GM23338 (cell line): ENCODE measurements at regions not wholly inside any gene's neighbourhood (a gene's known extent, or its start where the extent isn't known, plus 50 kb on each side); places are given as distances from the start of the nearest gene placed in this dataset.

Experiments used
- ATAC-seq: fragments of 200-7000 bp; cut with Tn5 transposase; 3 replicates; pipeline ENCODE4 v1.9.1; 2020
- DNase-seq: peaks from one replicate; pipeline ENCODE4 v3.0.0-alpha.2; 2015; ENCODE audit warnings: low spot score
- H2AFZ ChIP-seq: fragments of 200-600 bp; sonication (generic); 2 replicates; pipeline ENCODE4 v1.8.0; 2016; ENCODE audit warnings: antibody characterized with exemption, mild to moderate bottlenecking, moderate library complexity
- H3F3A ChIP-seq: fragments of 200-600 bp; sonication (generic); replicated peaks from 2 replicates; pipeline ENCODE4 v1.8.0; 2017; ENCODE audit warnings: antibody characterized with exemption, mixed run types, low read depth
- H3K27ac ChIP-seq: fragments of 200-600 bp; sonication (generic); 2 replicates; pipeline ENCODE4 v1.6.1; 2016; ENCODE audit warnings: low read depth
- H3K27me3 ChIP-seq: fragments of 200-600 bp; sonication (generic); 2 replicates; pipeline ENCODE4 v1.8.0; 2016; ENCODE audit warnings: mild to moderate bottlenecking, mixed run types, moderate library complexity; ENCODE audit not compliant: insufficient read depth
- H3K36me3 ChIP-seq: fragments of 200-600 bp; sonication (generic); 2 replicates; pipeline ENCODE4 v1.8.0; 2016; ENCODE audit warnings: mild to moderate bottlenecking; ENCODE audit not compliant: insufficient read depth
- H3K4me1 ChIP-seq: fragments of 200-600 bp; sonication (generic); 2 replicates; pipeline ENCODE4 v1.8.0; 2016; ENCODE audit warnings: mild to moderate bottlenecking, moderate library complexity; ENCODE audit not compliant: insufficient read depth
- H3K4me2 ChIP-seq: fragments of 200-600 bp; sonication (generic); 2 replicates; pipeline ENCODE4 v1.7.1; 2017; ENCODE audit warnings: mixed run types
- H3K4me3 ChIP-seq: fragments of 200-600 bp; sonication (generic); 2 replicates; pipeline ENCODE4 v1.6.1; 2016; ENCODE audit warnings: mixed run types
- H3K79me2 ChIP-seq: fragments of 200-600 bp; sonication (generic); replicated peaks from 2 replicates; pipeline ENCODE4 v1.8.0; 2017; ENCODE audit warnings: mild to moderate bottlenecking; ENCODE audit not compliant: insufficient read depth
- H3K9me2 ChIP-seq: fragments of 200-600 bp; sonication (generic); 2 replicates; pipeline ENCODE4 v1.8.0; 2017; ENCODE audit not compliant: insufficient read depth
- H4K20me1 ChIP-seq: fragments of 200-600 bp; sonication (generic); replicated peaks from 2 replicates; pipeline ENCODE4 v1.8.0; 2017; ENCODE audit warnings: mild to moderate bottlenecking; ENCODE audit not compliant: insufficient read depth
- H3K27ac Mint-ChIP-seq: 2 replicates; pipeline ENCODE4 v1.8.0; 2020; ENCODE audit warnings: inconsistent platforms, mild to moderate bottlenecking, moderate library complexity, mixed read lengths
- H3K27me3 Mint-ChIP-seq: 3 replicates; pipeline ENCODE4 v1.8.0; 2022; ENCODE audit warnings: low read depth, mild to moderate bottlenecking, moderate library complexity, mixed read lengths, inconsistent platforms; ENCODE audit not compliant: insufficient read depth, poor library complexity
- H3K36me3 Mint-ChIP-seq: 3 replicates; pipeline ENCODE4 v1.8.0; 2021; ENCODE audit warnings: low read depth, mild to moderate bottlenecking, inconsistent platforms, moderate library complexity, mixed read lengths
- H3K4me1 Mint-ChIP-seq: 3 replicates; pipeline ENCODE4 v1.8.0; 2020; ENCODE audit warnings: mild to moderate bottlenecking, inconsistent platforms, mixed read lengths
- H3K4me3 Mint-ChIP-seq: 3 replicates; pipeline ENCODE4 v1.8.0; 2021; ENCODE audit warnings: moderate library complexity, mild to moderate bottlenecking, inconsistent platforms, mixed read lengths
- H3K9me3 Mint-ChIP-seq: 3 replicates; pipeline ENCODE4 v1.8.0; 2020; ENCODE audit warnings: moderate library complexity, mild to moderate bottlenecking, inconsistent platforms, mixed read lengths
- CREB1 ChIP-seq: fragments of 250-450 bp; sonication (Bioruptor Pico); IDR thresholded peaks from 2 replicates; pipeline ENCODE4 v1.5.0; 2020; ENCODE audit warnings: low read depth, mild to moderate bottlenecking, moderate library complexity
- EZH2phosphoT487 ChIP-seq: fragments of 200-600 bp; sonication (generic); IDR thresholded peaks from one replicate; pipeline ENCODE4 v1.8.1; 2018; ENCODE audit warnings: antibody characterized with exemption; ENCODE audit not compliant: unreplicated experiment
- JUNB ChIP-seq: IDR thresholded peaks from one replicate; pipeline ENCODE4 v1.6.1; 2016; ENCODE audit warnings: antibody characterized with exemption; ENCODE audit not compliant: unreplicated experiment
- NANOG ChIP-seq: IDR thresholded peaks from 2 replicates; pipeline ENCODE4 v1.6.1; 2016; ENCODE audit warnings: antibody characterized with exemption, borderline replicate concordance
- POLR2AphosphoS5 ChIP-seq: IDR thresholded peaks from 2 replicates; pipeline ENCODE4 v1.6.1; 2016; ENCODE audit warnings: antibody characterized with exemption, low read depth
- REST ChIP-seq: IDR thresholded peaks from one replicate; pipeline ENCODE4 v1.6.1; 2018; ENCODE audit warnings: antibody characterized with exemption; ENCODE audit not compliant: unreplicated experiment
- STAT1 ChIP-seq: IDR thresholded peaks from one replicate; pipeline ENCODE4 v1.6.1; 2016; ENCODE audit warnings: antibody characterized with exemption; ENCODE audit not compliant: unreplicated experiment
- ZNF331 ChIP-seq: fragments of 250-450 bp; sonication (Bioruptor Pico); IDR thresholded peaks from 2 replicates; pipeline ENCODE4 v1.5.0; 2020; ENCODE audit warnings: low read depth, mild to moderate bottlenecking, moderate library complexity
- ZNF462 ChIP-seq: fragments of 250-450 bp; sonication (Bioruptor Pico); IDR thresholded peaks from 2 replicates; pipeline ENCODE4 v1.5.0; 2020; ENCODE audit warnings: mild to moderate bottlenecking, moderate library complexity
- TF ChIP-seq, protein P1 (sequence below), 2 experiments: fragments of 200-600 bp in 1 of 2; sonication (generic) in 1 of 2; conservative IDR thresholded peaks; 2 replicates each; pipeline versions ENCODE4 v1.5.1 to v1.6.1; 2016 to 2017; ENCODE audit warnings: antibody characterized with exemption in 2 of 2, low read depth in 2 of 2, mild to moderate bottlenecking in 2 of 2, moderate library complexity in 1 of 2
- TF ChIP-seq, protein P2 (sequence below): IDR thresholded peaks from 2 replicates; pipeline ENCODE4 v1.6.1; 2016; ENCODE audit warnings: antibody characterized with exemption

GRCh38 chr21:19130379-19131028 lies 726.9 kb upstream of the TMPRSS15 start (continued):
- TF ChIP-seq ZNF462 (no peak), CREB1 (CRISPR knock-in tag) (no peak), ZNF331 (no peak), NANOG (no peak), STAT1 (no peak), JUNB (no peak)

- Mint-ChIP-seq H3K27me3 (peaks cover 3% of the 10 kb centered on the region), H3K9me3 (no peaks in the 10 kb centered on the region), H3K36me3 (no peaks in the 10 kb centered on the region), H3K4me3 (no peak overlapping the region), H3K27ac (no peak overlapping the region), H3K4me1 (no peaks in the 10 kb centered on the region)
- H3K9me2 ChIP-seq, result 0 out of 2 replicates have a peak, but pooled peaks cover 6% of the 10 kb centered on the region
- ATAC-seq (no peak), DNase-seq (no peak)
- no peak overlapping the region for H3K27ac ChIP-seq
- no peaks in the 10 kb centered on the region for H3K36me3 ChIP-seq
- no peak overlapping the region for H3K4me3 ChIP-seq
- no peaks in the 10 kb centered on the region for H3K27me3 ChIP-seq
- no peaks in the 10 kb centered on the region for H3F3A ChIP-seq
- H2AFZ ChIP-seq, result no peak overlapping the region
- no peaks in the 10 kb centered on the region for H3K79me2 ChIP-seq
- H3K4me2 ChIP-seq, result no peak overlapping the region
- no peaks in the 10 kb centered on the region for H4K20me1 ChIP-seq
- no peaks in the 10 kb centered on the region for H3K4me1 ChIP-seq
- TF ChIP-seq, protein P1, sequence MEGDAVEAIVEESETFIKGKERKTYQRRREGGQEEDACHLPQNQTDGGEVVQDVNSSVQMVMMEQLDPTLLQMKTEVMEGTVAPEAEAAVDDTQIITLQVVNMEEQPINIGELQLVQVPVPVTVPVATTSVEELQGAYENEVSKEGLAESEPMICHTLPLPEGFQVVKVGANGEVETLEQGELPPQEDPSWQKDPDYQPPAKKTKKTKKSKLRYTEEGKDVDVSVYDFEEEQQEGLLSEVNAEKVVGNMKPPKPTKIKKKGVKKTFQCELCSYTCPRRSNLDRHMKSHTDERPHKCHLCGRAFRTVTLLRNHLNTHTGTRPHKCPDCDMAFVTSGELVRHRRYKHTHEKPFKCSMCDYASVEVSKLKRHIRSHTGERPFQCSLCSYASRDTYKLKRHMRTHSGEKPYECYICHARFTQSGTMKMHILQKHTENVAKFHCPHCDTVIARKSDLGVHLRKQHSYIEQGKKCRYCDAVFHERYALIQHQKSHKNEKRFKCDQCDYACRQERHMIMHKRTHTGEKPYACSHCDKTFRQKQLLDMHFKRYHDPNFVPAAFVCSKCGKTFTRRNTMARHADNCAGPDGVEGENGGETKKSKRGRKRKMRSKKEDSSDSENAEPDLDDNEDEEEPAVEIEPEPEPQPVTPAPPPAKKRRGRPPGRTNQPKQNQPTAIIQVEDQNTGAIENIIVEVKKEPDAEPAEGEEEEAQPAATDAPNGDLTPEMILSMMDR (conservative IDR thresholded peaks at IDR 0.05; ENCODE audit: low read depth in 2 of 2), result no peak
- TF ChIP-seq JUNB (no peak), REST (no peak), POLR2AphosphoS5 (no peak), NANOG (no peak), EZH2phosphoT487 (no peak), STAT1 (no peak)
- TF ChIP-seq, protein P2, sequence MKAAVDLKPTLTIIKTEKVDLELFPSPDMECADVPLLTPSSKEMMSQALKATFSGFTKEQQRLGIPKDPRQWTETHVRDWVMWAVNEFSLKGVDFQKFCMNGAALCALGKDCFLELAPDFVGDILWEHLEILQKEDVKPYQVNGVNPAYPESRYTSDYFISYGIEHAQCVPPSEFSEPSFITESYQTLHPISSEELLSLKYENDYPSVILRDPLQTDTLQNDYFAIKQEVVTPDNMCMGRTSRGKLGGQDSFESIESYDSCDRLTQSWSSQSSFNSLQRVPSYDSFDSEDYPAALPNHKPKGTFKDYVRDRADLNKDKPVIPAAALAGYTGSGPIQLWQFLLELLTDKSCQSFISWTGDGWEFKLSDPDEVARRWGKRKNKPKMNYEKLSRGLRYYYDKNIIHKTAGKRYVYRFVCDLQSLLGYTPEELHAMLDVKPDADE, result no peak
These were observed 737.9 kb upstream of the TMPRSS15 start for GRCh38 chr21:19141511-19141910.
